AG04449 (cell line): ENCODE measurements at regions not wholly inside any gene's neighbourhood (a gene's known extent, or its start where the extent isn't known, plus 50 kb on each side); places are given as distances from the start of the nearest gene placed in this dataset.

Experiments
- CTCF ChIA-PET: fragments of 350-600 bp; formaldehyde crosslinking; extraction: SDS; loops from one replicate; lab custom pipeline; 2021; ENCODE audit warnings: antibody characterized with exemption; lab: Yijun Ruan, JAX
- POLR2A ChIA-PET: fragments of 400-600, 350-600 bp; formaldehyde crosslinking; extraction: SDS; loops from one replicate; lab custom pipeline; 2020; ENCODE audit warnings: antibody characterized with exemption, inconsistent platforms; lab: Yijun Ruan, JAX
- DNase-seq: peaks from one replicate; pipeline ENCODE4 v3.0.0-alpha.2; 2010; ENCODE audit warnings: low read depth, low spot score
- H3K4me3 ChIP-seq: 2 replicates; pipeline ENCODE4 v1.5.1; 2011; ENCODE audit warnings: low read depth, mild to moderate bottlenecking, control low read depth, low read length
- TF ChIP-seq, protein P1 (sequence below): IDR thresholded peaks from one replicate; pipeline ENCODE4 v1.5.1; 2011; ENCODE audit warnings: mild to moderate bottlenecking, moderate library complexity, low read length, control low read depth, inconsistent platforms; ENCODE audit not compliant: insufficient read depth; ENCODE audit errors: missing control alignments

GRCh38 chr6:140388815-140389214, 1014.4 kb upstream of the CITED2 start:
- no peak overlapping the region for H3K4me3 ChIP-seq
- no peak for DNase-seq
- TF ChIP-seq, protein P1, sequence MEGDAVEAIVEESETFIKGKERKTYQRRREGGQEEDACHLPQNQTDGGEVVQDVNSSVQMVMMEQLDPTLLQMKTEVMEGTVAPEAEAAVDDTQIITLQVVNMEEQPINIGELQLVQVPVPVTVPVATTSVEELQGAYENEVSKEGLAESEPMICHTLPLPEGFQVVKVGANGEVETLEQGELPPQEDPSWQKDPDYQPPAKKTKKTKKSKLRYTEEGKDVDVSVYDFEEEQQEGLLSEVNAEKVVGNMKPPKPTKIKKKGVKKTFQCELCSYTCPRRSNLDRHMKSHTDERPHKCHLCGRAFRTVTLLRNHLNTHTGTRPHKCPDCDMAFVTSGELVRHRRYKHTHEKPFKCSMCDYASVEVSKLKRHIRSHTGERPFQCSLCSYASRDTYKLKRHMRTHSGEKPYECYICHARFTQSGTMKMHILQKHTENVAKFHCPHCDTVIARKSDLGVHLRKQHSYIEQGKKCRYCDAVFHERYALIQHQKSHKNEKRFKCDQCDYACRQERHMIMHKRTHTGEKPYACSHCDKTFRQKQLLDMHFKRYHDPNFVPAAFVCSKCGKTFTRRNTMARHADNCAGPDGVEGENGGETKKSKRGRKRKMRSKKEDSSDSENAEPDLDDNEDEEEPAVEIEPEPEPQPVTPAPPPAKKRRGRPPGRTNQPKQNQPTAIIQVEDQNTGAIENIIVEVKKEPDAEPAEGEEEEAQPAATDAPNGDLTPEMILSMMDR, result no peak
- ChIA-PET POLR2A (no interaction called here), CTCF (no interaction called here)

DNA sequence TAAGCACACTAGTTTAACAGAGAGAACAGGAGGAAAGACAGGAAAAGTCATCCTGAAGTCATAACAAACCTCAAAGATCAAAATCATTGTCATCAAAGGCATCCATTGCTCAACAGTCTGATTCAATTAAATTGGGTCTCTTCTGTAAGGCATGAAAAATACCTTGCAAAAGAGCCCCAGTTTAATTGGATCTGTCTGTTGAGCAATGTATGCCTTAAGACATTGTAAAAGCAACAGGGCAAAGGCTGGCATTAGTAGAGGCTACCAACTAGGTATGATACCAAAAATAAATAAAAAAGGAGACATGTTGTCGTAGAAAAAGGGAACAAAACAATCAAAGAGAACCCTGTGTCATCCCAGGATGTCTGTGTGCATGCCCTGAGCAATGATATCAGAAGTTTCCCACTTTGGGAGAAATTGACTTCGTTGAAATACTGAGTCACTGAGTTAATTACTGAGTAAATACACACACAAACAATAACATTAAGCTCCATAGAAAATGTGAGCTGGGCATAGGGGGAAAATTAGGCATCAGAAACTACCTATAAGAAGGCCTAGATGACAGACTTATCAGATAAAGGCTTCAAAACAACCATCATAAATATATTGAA, 1013.8 kb upstream of the CITED2 start:
- DNase-seq, result no peak
- H3K4me3 ChIP-seq, result no peak overlapping the region
- CTCF ChIA-PET, result interaction anchor here (0.9 kb wide), 1 partner anchor 12 kb away, joined by 3 read pairs; no protein-coding TSS in a partner anchor

DNA sequence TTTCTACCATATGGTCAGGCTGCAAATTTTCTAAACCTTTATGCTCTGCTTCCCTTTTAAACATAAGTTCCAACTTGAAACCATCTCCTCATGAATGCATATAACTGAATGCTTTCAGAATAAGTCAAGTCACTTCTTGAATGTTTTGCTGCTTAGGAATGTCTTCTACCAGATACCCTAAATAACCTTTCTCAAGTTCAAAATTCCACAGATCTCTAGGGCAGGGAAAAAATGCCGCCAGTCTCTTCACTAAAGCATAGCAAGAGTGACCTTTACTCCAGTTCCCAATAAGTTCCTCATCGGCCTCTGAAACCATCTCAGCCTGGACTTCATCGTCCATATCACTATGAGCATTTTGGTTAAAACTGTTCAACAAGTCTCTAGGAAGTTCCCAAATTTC, 1011.2 kb upstream of the CITED2 start:
- CTCF ChIA-PET, result no interaction called here
- POLR2A ChIA-PET, result no interaction called here
- H3K4me3 ChIP-seq, result no peak overlapping the region
- TF ChIP-seq, protein P1, result no peak
- no peak for DNase-seq

More for the DNA sequence above, 1013.8 kb upstream of the CITED2 start:
- POLR2A ChIA-PET, result no interaction called here
- TF ChIP-seq, protein P1, result no peak

GRCh38 chr6:140382355-140382754, 1007.9 kb upstream of the CITED2 start:
- no peak for DNase-seq
- POLR2A ChIA-PET, result no interaction called here
- CTCF ChIA-PET, result no interaction called here
- no peak overlapping the region for H3K4me3 ChIP-seq
- TF ChIP-seq, protein P1, result no peak

GRCh38 chr6:140380427-140381218, 1006.2 kb upstream of the CITED2 start:
- DNase-seq, result no peak
- ChIA-PET CTCF (no interaction called here), POLR2A (interaction anchor here (0.9 to 1.1 kb wide), 2 partner anchors 157 to 1006 kb away, joined by 3 to 4 read pairs; partner anchors contain the start of gene CITED2)
- TF ChIP-seq, protein P1, result no peak
- H3K4me3 ChIP-seq, result no peak overlapping the region

- DNase-seq, result no peak
- ChIA-PET POLR2A (interaction anchor here (0.7 to 1.1 kb wide), 3 partner anchors 158 to 1307 kb away, joined by 3 to 5 read pairs (median 4); partner anchors contain the start of gene CITED2), CTCF (no interaction called here)
- TF ChIP-seq, protein P1, result no peak
- H3K4me3 ChIP-seq, result no peak overlapping the region
Observed at GRCh38 chr6:140379919-140380318, 1005.5 kb upstream of the CITED2 start.
